HG02840 (cell line): ENCODE measurements at regions not wholly inside any gene's neighbourhood (a gene's known extent, or its start where the extent isn't known, plus 50 kb on each side); places are given as distances from the start of the nearest gene placed in this dataset.

ENCODE experiments used
- ATAC-seq: cut with Tn5 transposase; IDR thresholded peaks from one replicate; pipeline ENCODE4 v1.9.1; 2021; ENCODE audit warnings: mild to moderate bottlenecking, moderate library complexity, moderate number of reproducible peaks; ENCODE audit not compliant: unreplicated experiment, low FRiP score

- no peak for ATAC-seq
Observed at GRCh38 chr5:106956187-106956586, 714.5 kb downstream of the EFNA5 start.

GRCh38 chr5:106940986-106941385 is 729.8 kb downstream of the EFNA5 start:
- ATAC-seq: no peak

GRCh38 chr5:106940301-106940846 is 730.4 kb downstream of the EFNA5 start:
- ATAC-seq: no peak

- no peak for ATAC-seq
Observed at GRCh38 chr5:106923409-106923808, 747.3 kb downstream of the EFNA5 start.

GRCh38 chr5:106921567-106921966 is 749.2 kb downstream of the EFNA5 start:
- ATAC-seq: no peak

- ATAC-seq: no peak
Observed at GRCh38 chr5:106910486-106910885, 760.3 kb downstream of the EFNA5 start.

GRCh38 chr5:106909716-106910115 is 761.0 kb downstream of the EFNA5 start:
- no peak for ATAC-seq

- ATAC-seq: no peak
Observed at GRCh38 chr5:106907979-106908378, 762.8 kb downstream of the EFNA5 start.

GRCh38 chr5:106906199-106906598 is 764.5 kb downstream of the EFNA5 start:
- no peak for ATAC-seq

GRCh38 chr5:106894964-106895363 is 775.8 kb downstream of the EFNA5 start:
- ATAC-seq: no peak

GRCh38 chr5:106882035-106882434 is 788.7 kb downstream of the EFNA5 start:
- no peak for ATAC-seq

- no peak for ATAC-seq
Observed at GRCh38 chr5:106880656-106881055, 790.1 kb downstream of the EFNA5 start.

- no peak for ATAC-seq
Observed at GRCh38 chr5:106877881-106878280, 792.9 kb downstream of the EFNA5 start.

GRCh38 chr5:106876665-106877194 is 794.0 kb downstream of the EFNA5 start:
- ATAC-seq: no peak

- ATAC-seq: no peak
Observed at GRCh38 chr5:106876298-106876622, 794.5 kb downstream of the EFNA5 start.

GRCh38 chr5:106875591-106876297 is 795.0 kb downstream of the EFNA5 start:
- no peak for ATAC-seq

- no peak for ATAC-seq
Observed at GRCh38 chr5:106874974-106875373, 795.8 kb downstream of the EFNA5 start.

- no peak for ATAC-seq
Observed at GRCh38 chr5:106874531-106874930, 796.2 kb downstream of the EFNA5 start.

GRCh38 chr5:106873568-106873967 is 797.2 kb downstream of the EFNA5 start:
- ATAC-seq: no peak

GRCh38 chr5:106865279-106865678 is 805.5 kb downstream of the EFNA5 start:
- ATAC-seq: no peak

- ATAC-seq: no peak
Observed at GRCh38 chr5:106862450-106863193, 808.1 kb downstream of the EFNA5 start.
